Prostate gland (tissue), 2 donors: ENCODE measurements at regions not wholly inside any gene's neighbourhood (a gene's known extent, or its start where the extent isn't known, plus 50 kb on each side); places are given as distances from the start of the nearest gene placed in this dataset.

Experiments
- DNase-seq: peaks from one replicate; pipeline ENCODE4 v3.0.0-alpha.2; 2019; ENCODE audit warnings: low spot score
- H3K27ac ChIP-seq, 2 donors: fragments of 200-600 bp; sonication (generic); 2 replicates each; pipeline ENCODE4 v1.5.1; 2017 to 2019
- H3K27me3 ChIP-seq: fragments of 200-600 bp; sonication (generic); replicated peaks from 2 replicates; pipeline ENCODE4 v1.5.1; 2019; ENCODE audit not compliant: insufficient read depth
- H3K36me3 ChIP-seq, 2 donors: fragments of 200-600 bp; sonication (generic); 1 replicate in 1 of 2; 2 replicates in 1 of 2; pipeline versions ENCODE4 v1.5.1 to v1.8.1; 2017 to 2019
- H3K4me1 ChIP-seq: fragments of 200-600 bp; sonication (generic); replicated peaks from 2 replicates; pipeline ENCODE4 v1.5.1; 2019
- H3K4me3 ChIP-seq, 2 donors: fragments of 200-600 bp; sonication (generic); 2 replicates each; pipeline ENCODE4 v1.5.1; 2017 to 2019
- H3K9me3 ChIP-seq: fragments of 200-600 bp; sonication (generic); 2 replicates; pipeline ENCODE4 v1.5.1; 2017
- CTCF ChIP-seq, 4 experiments: fragments of 200-600 bp in 2 of 4; fragments of 450-650 bp in 2 of 4; sonication (generic) in 2 of 4; IDR thresholded peaks; 1 replicate in 3 of 4; 2 replicates in 1 of 4; pipeline ENCODE4 v1.5.1; 2016 to 2019; ENCODE audit warnings: antibody characterized with exemption in 4 of 4, mild to moderate bottlenecking in 2 of 4, moderate library complexity in 2 of 4
- POLR2A ChIP-seq: fragments of 450-650 bp; IDR thresholded peaks from one replicate; pipeline ENCODE4 v1.6.1; 2016; ENCODE audit warnings: antibody characterized with exemption, mild to moderate bottlenecking
- POLR2AphosphoS5 ChIP-seq: sonication (generic); formaldehyde crosslinking; IDR thresholded peaks from one replicate; pipeline ENCODE4 v1.6.1; 2017; ENCODE audit warnings: antibody characterized with exemption
- WGBS: methylation state at CpG from one replicate; pipeline ENCODE4 v1.1.5; 2018; 5-methylcytosine and 5-hydroxymethylcytosine counted together
- intact Hi-C: fragments of 100-400 bp; cut with DNase I; formaldehyde crosslinking; loops from one replicate; pipeline ENCODE4 v1.14.2; 2022

GRCh38 chr16:86818671-86819532 is 240.6 kb downstream of the FOXL1 start:
- TF ChIP-seq POLR2AphosphoS5 (no peak), POLR2A (no peak), CTCF (IDR thresholded peaks at IDR 0.05) (no peak)
- Histone ChIP-seq H3K27me3 (peaks cover 11% of the 10 kb centered on the region), H3K36me3 (no peaks in the 10 kb centered on the region), H3K4me1 (no peaks in the 10 kb centered on the region), H3K27ac (no peak overlapping the region), H3K4me3 (no peak overlapping the region), H3K9me3 (no peaks in the 10 kb centered on the region)
- intact Hi-C loops = no loop called here
- no peak for DNase-seq
- 38% methylated on average over 29 of the region's 29 CpGs for WGBS

GRCh38 chr16:86819533-86819892 is 241.2 kb downstream of the FOXL1 start:
- Histone ChIP-seq H3K27me3 (peaks cover 11% of the 10 kb centered on the region), H3K27ac (no peak overlapping the region), H3K4me3 (no peak overlapping the region), H3K4me1 (no peaks in the 10 kb centered on the region), H3K36me3 (no peaks in the 10 kb centered on the region), H3K9me3 (no peaks in the 10 kb centered on the region)
- TF ChIP-seq POLR2AphosphoS5 = no peak
- TF ChIP-seq POLR2A = no peak
- no peak for TF ChIP-seq CTCF (IDR thresholded peaks at IDR 0.05)
- 22% methylated on average over 4 of the region's 4 CpGs for WGBS
- no peak for DNase-seq
- intact Hi-C loops = no loop called here

GRCh38 chr16:86821895-86822294 is 243.5 kb downstream of the FOXL1 start:
- TF ChIP-seq POLR2A = no peak
- no peak for TF ChIP-seq CTCF (IDR thresholded peaks at IDR 0.05)
- TF ChIP-seq POLR2AphosphoS5 = no peak
- Histone ChIP-seq H3K4me3 (no peak overlapping the region), H3K4me1 (no peaks in the 10 kb centered on the region), H3K36me3 (no peaks in the 10 kb centered on the region), H3K27me3 (peaks cover 20% of the 10 kb centered on the region), H3K9me3 (no peaks in the 10 kb centered on the region), H3K27ac (no peak overlapping the region)
- intact Hi-C loops = no loop called here
- no peak for DNase-seq
- 98% methylated on average over 2 of the region's 2 CpGs for WGBS

GRCh38 chr16:86823125-86823524 is 244.8 kb downstream of the FOXL1 start:
- Histone ChIP-seq H3K4me3 (no peak overlapping the region), H3K4me1 (no peaks in the 10 kb centered on the region), H3K27ac (no peak overlapping the region), H3K27me3 (peaks cover 20% of the 10 kb centered on the region), H3K9me3 (no peaks in the 10 kb centered on the region), H3K36me3 (no peaks in the 10 kb centered on the region)
- no peak for DNase-seq
- TF ChIP-seq POLR2AphosphoS5 = no peak
- no peak for TF ChIP-seq CTCF (IDR thresholded peaks at IDR 0.05)
- TF ChIP-seq POLR2A = no peak
- intact Hi-C loops = no loop called here
- WGBS = 88% methylated on average over 8 of the region's 8 CpGs
